Smooth muscle cell (in vitro differentiated cells): ENCODE measurements at regions not wholly inside any gene's neighbourhood (a gene's known extent, or its start where the extent isn't known, plus 50 kb on each side); places are given as distances from the start of the nearest gene placed in this dataset.
A peak's percentile ranks its signal among the peaks of the same experiment; 100 is the strongest.

Experiments
- DNase-seq: peaks from one replicate; lab custom pipeline; 2025; ENCODE audit not compliant: unreplicated experiment; lab: John Stamatoyannopoulos, UW
- H2AFZ ChIP-seq: fragments of 200-600 bp; sonication (generic); 2 replicates; pipeline ENCODE4 v1.6.0; 2016; ENCODE audit warnings: antibody characterized with exemption, low read depth, mild to moderate bottlenecking
- H3F3A ChIP-seq: fragments of 200-600 bp; sonication (generic); 2 replicates; pipeline ENCODE4 v1.6.0; 2017; ENCODE audit warnings: antibody characterized with exemption, low read depth
- H3K27ac ChIP-seq: fragments of 200-600 bp; sonication (generic); 2 replicates; pipeline ENCODE4 v1.5.1; 2016; ENCODE audit warnings: low read depth, mild to moderate bottlenecking
- H3K27me3 ChIP-seq: fragments of 200-600 bp; sonication (generic); 2 replicates; pipeline ENCODE4 v1.6.1; 2016; ENCODE audit warnings: low read depth, mild to moderate bottlenecking
- H3K36me3 ChIP-seq: fragments of 200-600 bp; sonication (generic); 2 replicates; pipeline ENCODE4 v1.5.1; 2016; ENCODE audit warnings: low read depth
- H3K4me1 ChIP-seq: fragments of 200-600 bp; sonication (generic); 2 replicates; pipeline ENCODE4 v1.5.1; 2016; ENCODE audit warnings: low read depth
- H3K4me2 ChIP-seq: fragments of 200-600 bp; sonication (generic); 2 replicates; pipeline ENCODE4 v1.6.0; 2016; ENCODE audit warnings: mild to moderate bottlenecking
- H3K4me3 ChIP-seq: fragments of 200-600 bp; sonication (generic); 2 replicates; pipeline ENCODE4 v1.5.1; 2016; ENCODE audit warnings: mild to moderate bottlenecking
- H3K79me2 ChIP-seq: fragments of 200-600 bp; sonication (generic); 2 replicates; pipeline ENCODE4 v1.6.0; 2016; ENCODE audit warnings: low read depth, mild to moderate bottlenecking
- H3K9ac ChIP-seq: fragments of 200-600 bp; sonication (generic); 2 replicates; pipeline ENCODE4 v1.6.0; 2016; ENCODE audit warnings: low read depth
- H3K9me3 ChIP-seq: fragments of 200-600 bp; sonication (generic); replicated peaks from 2 replicates; pipeline ENCODE4 v1.5.1; 2016; ENCODE audit warnings: low read depth
- H4K20me1 ChIP-seq: fragments of 200-600 bp; sonication (generic); 2 replicates; pipeline ENCODE4 v1.6.0; 2016; ENCODE audit warnings: low read depth
- WGBS: methylation state at CpG from one replicate; pipeline ENCODE4 v1.1.7; 2016; ENCODE audit warnings: low lambda C conversion rate; 5-methylcytosine and 5-hydroxymethylcytosine counted together
- TF ChIP-seq, protein P1 (sequence below): fragments of 200-600 bp; sonication (generic); IDR thresholded peaks from 2 replicates; pipeline ENCODE4 v1.5.1; 2017; ENCODE audit warnings: borderline replicate concordance, mild to moderate bottlenecking, antibody characterized with exemption; ENCODE audit not compliant: insufficient read depth, poor library complexity, severe bottlenecking

DNA sequence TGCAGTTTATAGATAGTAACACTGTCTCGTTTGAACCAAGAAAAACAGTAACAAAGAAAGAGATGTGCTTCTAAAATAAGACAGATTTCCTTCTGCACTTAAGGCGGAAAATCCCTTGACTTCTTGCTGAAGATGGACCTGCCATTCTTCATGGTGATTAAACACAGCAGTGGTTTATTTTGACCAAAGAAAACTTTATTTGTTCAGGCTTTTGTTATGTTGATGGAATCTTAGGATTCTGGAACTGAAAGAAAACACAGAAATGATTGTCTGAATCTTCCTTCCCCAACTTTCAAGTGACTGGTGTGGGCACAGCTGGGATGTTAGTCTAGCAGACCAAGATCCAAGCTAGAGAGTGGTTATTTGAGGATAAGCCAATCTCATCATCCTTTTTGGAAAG lies 72.2 kb downstream of the DACT1 start:
- DNase-seq: no peak
- Histone ChIP-seq H4K20me1 (no peaks in the 10 kb centered on the region), H3F3A (peaks cover 26% of the 10 kb centered on the region), H3K9ac (no peak overlapping the region), H2AFZ (peak overlapping the region; percentile 25), H3K36me3 (no peaks in the 10 kb centered on the region), H3K27me3 (no peaks in the 10 kb centered on the region), H3K4me3 (no peak overlapping the region), H3K4me1 (peaks cover 5% of the 10 kb centered on the region), H3K79me2 (no peaks in the 10 kb centered on the region), H3K27ac (no peak overlapping the region), H3K9me3 (no peaks in the 10 kb centered on the region), H3K4me2 (no peak overlapping the region)
- TF ChIP-seq, protein P1, sequence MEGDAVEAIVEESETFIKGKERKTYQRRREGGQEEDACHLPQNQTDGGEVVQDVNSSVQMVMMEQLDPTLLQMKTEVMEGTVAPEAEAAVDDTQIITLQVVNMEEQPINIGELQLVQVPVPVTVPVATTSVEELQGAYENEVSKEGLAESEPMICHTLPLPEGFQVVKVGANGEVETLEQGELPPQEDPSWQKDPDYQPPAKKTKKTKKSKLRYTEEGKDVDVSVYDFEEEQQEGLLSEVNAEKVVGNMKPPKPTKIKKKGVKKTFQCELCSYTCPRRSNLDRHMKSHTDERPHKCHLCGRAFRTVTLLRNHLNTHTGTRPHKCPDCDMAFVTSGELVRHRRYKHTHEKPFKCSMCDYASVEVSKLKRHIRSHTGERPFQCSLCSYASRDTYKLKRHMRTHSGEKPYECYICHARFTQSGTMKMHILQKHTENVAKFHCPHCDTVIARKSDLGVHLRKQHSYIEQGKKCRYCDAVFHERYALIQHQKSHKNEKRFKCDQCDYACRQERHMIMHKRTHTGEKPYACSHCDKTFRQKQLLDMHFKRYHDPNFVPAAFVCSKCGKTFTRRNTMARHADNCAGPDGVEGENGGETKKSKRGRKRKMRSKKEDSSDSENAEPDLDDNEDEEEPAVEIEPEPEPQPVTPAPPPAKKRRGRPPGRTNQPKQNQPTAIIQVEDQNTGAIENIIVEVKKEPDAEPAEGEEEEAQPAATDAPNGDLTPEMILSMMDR: no peak
- WGBS: 25% methylated on average over 2 of the region's 2 CpGs

DNA sequence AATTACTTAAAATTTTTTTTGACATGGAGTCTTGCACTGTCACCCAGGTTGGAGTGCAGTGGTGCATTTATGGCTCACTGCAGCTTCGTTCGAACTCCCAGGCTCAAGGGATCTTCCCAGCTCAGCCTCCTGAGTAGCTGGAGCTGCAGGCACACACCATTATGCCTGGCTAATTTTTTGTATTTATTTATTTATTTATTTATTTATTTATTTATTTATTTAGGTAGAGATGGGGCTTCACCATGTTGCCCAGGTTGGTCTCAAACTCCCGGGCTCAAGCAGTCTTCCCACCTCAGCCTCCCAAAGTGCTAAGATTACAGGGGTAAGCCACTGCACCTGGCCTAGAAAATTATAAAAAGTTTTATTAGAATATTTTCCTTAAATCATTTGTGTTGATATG lies 73.6 kb downstream of the DACT1 start:
- no peaks in the 10 kb centered on the region for H3K79me2 ChIP-seq
- H3K36me3 ChIP-seq: no peaks in the 10 kb centered on the region
- no peak overlapping the region for H3K27ac ChIP-seq
- no peaks in the 10 kb centered on the region for H3K27me3 ChIP-seq
- no peak overlapping the region for H2AFZ ChIP-seq
- no peak overlapping the region for H3K4me3 ChIP-seq
- 88% methylated on average over 3 of the region's 3 CpGs for WGBS
- H3K4me2 ChIP-seq: no peak overlapping the region
- DNase-seq: no peak
- peaks cover 5% of the 10 kb centered on the region for H3K4me1 ChIP-seq
- H4K20me1 ChIP-seq: no peaks in the 10 kb centered on the region
- H3F3A ChIP-seq: peaks cover 26% of the 10 kb centered on the region
- no peaks in the 10 kb centered on the region for H3K9me3 ChIP-seq
- TF ChIP-seq, protein P1: no peak
- no peak overlapping the region for H3K9ac ChIP-seq

- Histone ChIP-seq H2AFZ (no peak overlapping the region), H3K27ac (peak overlapping the region; percentile 50), H3K4me1 (peaks cover 15% of the 10 kb centered on the region), H3K4me2 (peak overlapping the region; percentile 44), H3K79me2 (no peaks in the 10 kb centered on the region), H3K4me3 (no peak overlapping the region), H3K9me3 (no peaks in the 10 kb centered on the region), H3K27me3 (no peaks in the 10 kb centered on the region), H3F3A (peaks cover 32% of the 10 kb centered on the region), H3K36me3 (no peaks in the 10 kb centered on the region), H4K20me1 (no peaks in the 10 kb centered on the region), H3K9ac (no peak overlapping the region)
- TF ChIP-seq, protein P1: no peak
- 43% methylated on average over 6 of the region's 6 CpGs for WGBS
- no peak for DNase-seq
Observed at GRCh38 chr14:58712357-58712756, 74.6 kb downstream of the DACT1 start.

GRCh38 chr14:58713677-58714076 lies 75.9 kb downstream of the DACT1 start:
- DNase-seq: no peak
- H3K79me2 ChIP-seq: no peaks in the 10 kb centered on the region
- H3K9ac ChIP-seq: no peak overlapping the region
- TF ChIP-seq, protein P1: no peak
- H3K36me3 ChIP-seq: no peaks in the 10 kb centered on the region
- no peaks in the 10 kb centered on the region for H3K9me3 ChIP-seq
- H4K20me1 ChIP-seq: no peaks in the 10 kb centered on the region
- no peaks in the 10 kb centered on the region for H3K27me3 ChIP-seq
- WGBS: 63% methylated on average over 5 of the region's 5 CpGs
- H3K4me2 ChIP-seq: peak overlapping the region; percentile 20
- no peak overlapping the region for H3K27ac ChIP-seq
- H3F3A ChIP-seq: peaks cover 35% of the 10 kb centered on the region
- H2AFZ ChIP-seq: no peak overlapping the region
- H3K4me3 ChIP-seq: no peak overlapping the region
- H3K4me1 ChIP-seq: peaks cover 27% of the 10 kb centered on the region
